ENCODE measurements at regions not wholly inside any gene's neighbourhood (a gene's known extent, or its start where the extent isn't known, plus 50 kb on each side); places are given as distances from the start of the nearest gene placed in this dataset.

DNA sequence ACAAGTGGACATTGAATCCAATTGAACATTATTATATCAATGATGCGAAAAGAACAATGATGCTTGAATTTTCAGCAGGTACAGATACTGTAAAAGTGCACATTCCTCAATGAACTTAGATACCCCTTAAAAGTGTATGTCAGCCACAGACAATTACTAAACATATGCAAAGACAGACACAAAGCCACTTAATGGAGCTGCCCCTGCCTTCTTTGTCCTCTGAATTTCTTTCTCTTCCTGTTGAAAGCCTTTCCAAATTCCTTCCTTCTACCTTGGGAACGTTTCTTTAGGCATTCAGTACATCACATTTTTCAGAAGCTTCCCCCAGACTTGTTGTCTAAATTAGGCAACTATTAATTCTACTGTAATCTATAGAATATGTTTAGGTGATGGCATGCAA, 706.8 kb upstream of the MBL2 start:
- H3K4me3 ChIP-seq (ENCODE audit: low read depth, low read length): no peak overlapping the region
- no peak for FAIRE-seq
- TF ChIP-seq, protein P1, sequence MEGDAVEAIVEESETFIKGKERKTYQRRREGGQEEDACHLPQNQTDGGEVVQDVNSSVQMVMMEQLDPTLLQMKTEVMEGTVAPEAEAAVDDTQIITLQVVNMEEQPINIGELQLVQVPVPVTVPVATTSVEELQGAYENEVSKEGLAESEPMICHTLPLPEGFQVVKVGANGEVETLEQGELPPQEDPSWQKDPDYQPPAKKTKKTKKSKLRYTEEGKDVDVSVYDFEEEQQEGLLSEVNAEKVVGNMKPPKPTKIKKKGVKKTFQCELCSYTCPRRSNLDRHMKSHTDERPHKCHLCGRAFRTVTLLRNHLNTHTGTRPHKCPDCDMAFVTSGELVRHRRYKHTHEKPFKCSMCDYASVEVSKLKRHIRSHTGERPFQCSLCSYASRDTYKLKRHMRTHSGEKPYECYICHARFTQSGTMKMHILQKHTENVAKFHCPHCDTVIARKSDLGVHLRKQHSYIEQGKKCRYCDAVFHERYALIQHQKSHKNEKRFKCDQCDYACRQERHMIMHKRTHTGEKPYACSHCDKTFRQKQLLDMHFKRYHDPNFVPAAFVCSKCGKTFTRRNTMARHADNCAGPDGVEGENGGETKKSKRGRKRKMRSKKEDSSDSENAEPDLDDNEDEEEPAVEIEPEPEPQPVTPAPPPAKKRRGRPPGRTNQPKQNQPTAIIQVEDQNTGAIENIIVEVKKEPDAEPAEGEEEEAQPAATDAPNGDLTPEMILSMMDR (IDR thresholded peaks at IDR 0.05; ENCODE audit: insufficient read depth, low read length, severe bottlenecking): no peak
- DNase-seq (ENCODE audit: low read depth): no peak
- H3K27me3 ChIP-seq (ENCODE audit: control insufficient read depth, insufficient read depth, low read length): no peaks in the 10 kb centered on the region
- no peaks in the 10 kb centered on the region for H3K36me3 ChIP-seq (ENCODE audit: control insufficient read depth, insufficient read depth, low read length)

DNA sequence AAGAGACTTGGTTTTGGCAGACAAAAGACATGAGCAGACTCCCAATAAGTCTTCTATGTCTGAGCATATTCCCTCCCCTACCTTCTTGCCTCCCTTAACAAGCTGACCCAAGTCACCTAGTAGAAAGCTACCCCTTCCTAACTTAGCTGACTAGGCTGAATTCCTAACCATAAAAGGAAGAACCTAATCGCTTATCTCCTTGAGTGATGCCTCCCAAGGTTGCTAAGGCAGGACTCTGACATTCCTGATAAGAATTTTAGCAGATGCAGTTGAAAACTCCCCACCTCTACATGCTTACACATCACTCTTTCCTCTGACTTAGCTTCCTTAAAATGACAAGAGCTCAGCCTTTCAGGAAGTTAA, 704.7 kb upstream of the MBL2 start:
- no peaks in the 10 kb centered on the region for H3K27me3 ChIP-seq (ENCODE audit: control insufficient read depth, insufficient read depth, low read length)
- TF ChIP-seq, protein P1 (IDR thresholded peaks at IDR 0.05; ENCODE audit: insufficient read depth, low read length, severe bottlenecking): no peak

DNA sequence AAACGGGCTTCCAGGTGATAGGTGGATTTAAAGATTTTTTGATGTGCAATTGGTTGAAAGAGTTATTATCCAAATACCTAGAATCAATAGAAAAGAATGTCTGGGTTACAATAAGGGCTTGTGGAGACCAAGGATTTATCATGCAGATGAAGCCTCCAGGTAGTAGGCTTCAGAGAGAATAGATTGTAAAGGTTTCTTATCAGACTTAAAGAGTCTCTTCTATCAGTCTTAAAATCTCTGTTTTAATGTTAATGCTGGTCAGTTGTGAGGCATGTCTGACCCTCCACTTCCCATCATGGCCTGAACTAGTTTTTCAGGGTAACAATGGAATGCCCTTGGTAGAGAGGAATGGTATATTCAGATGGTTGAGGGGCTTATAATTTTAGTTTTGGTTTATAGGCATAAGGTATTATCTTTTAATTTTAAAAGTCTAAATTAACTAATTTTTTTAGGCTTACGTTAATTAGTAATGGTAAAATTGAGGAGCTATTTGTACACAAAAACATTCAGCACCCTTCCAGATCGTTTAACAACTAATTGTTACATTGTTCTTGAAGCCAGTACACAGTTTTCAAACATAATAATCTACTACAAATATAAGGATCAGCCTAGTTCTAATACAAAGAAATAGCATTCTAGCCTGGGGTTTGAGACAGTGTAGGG, 704.2 kb upstream of the MBL2 start:
- Histone ChIP-seq H3K27me3 (ENCODE audit: control insufficient read depth, insufficient read depth, low read length) (no peaks in the 10 kb centered on the region), H3K4me3 (ENCODE audit: low read depth, low read length) (no peak overlapping the region), H3K36me3 (ENCODE audit: control insufficient read depth, insufficient read depth, low read length) (no peaks in the 10 kb centered on the region)
- no peak for FAIRE-seq
- TF ChIP-seq, protein P1 (IDR thresholded peaks at IDR 0.05; ENCODE audit: insufficient read depth, low read length, severe bottlenecking): no peak
- DNase-seq (ENCODE audit: low read depth): no peak

More for the DNA sequence above, 704.7 kb upstream of the MBL2 start:
- Histone ChIP-seq H3K4me3 (ENCODE audit: low read depth, low read length) (no peak overlapping the region), H3K36me3 (ENCODE audit: control insufficient read depth, insufficient read depth, low read length) (no peaks in the 10 kb centered on the region)
- DNase-seq (ENCODE audit: low read depth) (no peak), FAIRE-seq (no peak)

DNA sequence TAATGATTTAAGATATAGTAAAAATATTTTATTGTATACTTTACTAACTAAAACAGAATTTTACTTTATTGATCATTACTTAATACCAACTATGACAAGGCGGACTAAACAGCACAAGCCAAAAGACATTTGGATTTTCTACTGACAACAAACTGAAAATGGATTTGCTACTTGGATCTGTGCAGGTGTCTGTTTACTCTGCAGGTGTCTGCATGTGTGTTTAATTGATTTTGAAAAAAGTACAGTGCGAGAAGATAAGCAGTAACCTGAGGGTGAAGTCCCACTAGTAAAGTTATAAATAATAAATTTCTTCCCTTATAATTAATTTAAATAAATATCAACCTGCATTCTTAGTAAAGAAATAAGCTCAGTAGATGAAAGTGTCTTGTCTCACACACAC, 696.8 kb upstream of the MBL2 start:
- Histone ChIP-seq H3K4me3 (ENCODE audit: low read depth, low read length) (no peak overlapping the region), H3K36me3 (ENCODE audit: control insufficient read depth, insufficient read depth, low read length) (no peaks in the 10 kb centered on the region), H3K27me3 (ENCODE audit: control insufficient read depth, insufficient read depth, low read length) (no peaks in the 10 kb centered on the region)
- no peak for FAIRE-seq
- TF ChIP-seq, protein P1 (IDR thresholded peaks at IDR 0.05; ENCODE audit: insufficient read depth, low read length, severe bottlenecking): no peak
- DNase-seq (ENCODE audit: low read depth): no peak

DNA sequence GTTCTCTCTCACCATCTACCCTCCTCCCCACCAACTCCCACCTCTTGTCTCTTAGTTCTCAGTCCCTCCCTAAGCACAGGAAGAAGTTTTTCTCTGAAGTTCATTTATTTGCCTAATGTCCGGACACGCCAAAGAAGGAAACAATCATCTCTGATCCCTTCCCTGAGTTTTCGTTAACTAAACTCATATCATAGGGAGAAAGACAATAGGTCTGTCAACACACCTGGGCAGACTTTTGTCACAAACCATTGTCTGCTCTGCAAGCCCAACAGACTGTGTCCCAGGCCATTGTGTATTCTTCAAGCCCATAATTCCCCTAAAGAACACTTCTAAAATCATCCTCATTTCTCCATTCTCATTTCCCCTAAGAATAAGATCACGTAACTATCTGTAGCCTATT, 691.0 kb upstream of the MBL2 start:
- TF ChIP-seq, protein P1 (IDR thresholded peaks at IDR 0.05; ENCODE audit: insufficient read depth, low read length, severe bottlenecking): no peak
- no peaks in the 10 kb centered on the region for H3K36me3 ChIP-seq (ENCODE audit: control insufficient read depth, insufficient read depth, low read length)
- FAIRE-seq: peak; percentile 36
- H3K4me3 ChIP-seq (ENCODE audit: low read depth, low read length): no peak overlapping the region
- no peaks in the 10 kb centered on the region for H3K27me3 ChIP-seq (ENCODE audit: control insufficient read depth, insufficient read depth, low read length)
- DNase-seq (ENCODE audit: low read depth): no peak

DNA sequence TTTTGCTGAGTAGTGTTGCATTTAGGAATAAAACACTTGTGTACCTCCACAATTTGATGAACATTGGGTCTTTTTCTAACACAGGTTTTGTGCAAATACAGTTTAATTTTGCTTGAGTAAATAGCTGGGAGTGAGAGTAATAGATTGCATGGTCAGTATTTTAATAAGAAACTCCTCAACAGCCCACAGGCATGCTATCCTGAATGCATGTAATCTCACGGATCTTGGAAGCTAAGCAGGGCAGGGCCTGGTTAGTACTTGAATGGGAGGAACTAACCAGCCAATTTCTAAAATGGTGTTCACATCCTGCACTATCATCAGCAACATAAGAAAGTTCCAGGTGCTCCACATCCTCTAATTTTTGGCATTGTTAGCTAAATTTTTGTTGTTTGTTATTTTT, 685.4 kb upstream of the MBL2 start:
- TF ChIP-seq, protein P1 (IDR thresholded peaks at IDR 0.05; ENCODE audit: insufficient read depth, low read length, severe bottlenecking): no peak
- FAIRE-seq (no peak), DNase-seq (ENCODE audit: low read depth) (no peak)
- Histone ChIP-seq H3K27me3 (ENCODE audit: control insufficient read depth, insufficient read depth, low read length) (no peaks in the 10 kb centered on the region), H3K4me3 (ENCODE audit: low read depth, low read length) (no peak overlapping the region), H3K36me3 (ENCODE audit: control insufficient read depth, insufficient read depth, low read length) (no peaks in the 10 kb centered on the region)
